ENCODE measurements at regions not wholly inside any gene's neighbourhood (a gene's known extent, or its start where the extent isn't known, plus 50 kb on each side); places are given as distances from the start of the nearest gene placed in this dataset.

GRCh38 chr5:5950658-5951057 lies 427.7 kb downstream of the MED10 start:
- WGBS, 4 donors, result 57 to 72% (median 63%) methylated on average over 5 of the region's 5 CpGs
- H3K9me3 ChIP-seq (replicated peaks in 1 of 3), result peaks cover 0 to 7% (median 0%) of the 10 kb centered on the region in 3 donors
- no peaks in the 10 kb centered on the region for H3K27me3 ChIP-seq
- no peak overlapping the region for H3K4me3 ChIP-seq
- no peak overlapping the region for H3K27ac ChIP-seq
- H3K4me1 ChIP-seq (replicated peaks in 1 of 2), result no peaks in the 10 kb centered on the region
- intact Hi-C loops (cut with DNase I), result no loop called here
- DNase-seq, result no peak
- TF ChIP-seq CTCF (IDR thresholded peaks at IDR 0.05) (no peak), POLR2A (IDR thresholded peaks at IDR 0.05) (no peak)
- no peaks in the 10 kb centered on the region for H3K36me3 ChIP-seq (replicated peaks in 1 of 2)

- no peak for DNase-seq
- Histone ChIP-seq H3K27me3 (no peaks in the 10 kb centered on the region), H3K36me3 (replicated peaks in 1 of 2) (no peaks in the 10 kb centered on the region), H3K4me1 (replicated peaks in 1 of 2) (no peaks in the 10 kb centered on the region), H3K9me3 (replicated peaks in 1 of 3) (no peaks in the 10 kb centered on the region), H3K4me3 (no peak overlapping the region), H3K27ac (no peak overlapping the region)
- WGBS, 4 donors, result 83 to 87% (median 85%) methylated on average over 3 to 5 of the region's 5 CpGs
- TF ChIP-seq CTCF (IDR thresholded peaks at IDR 0.05) (no peak), POLR2A (IDR thresholded peaks at IDR 0.05) (no peak)
- intact Hi-C loops (cut with DNase I), result no loop called here
Measured at GRCh38 chr5:5941486-5941885, 436.9 kb downstream of the MED10 start.

GRCh38 chr5:5939759-5940370 lies 438.5 kb downstream of the MED10 start:
- intact Hi-C loops (cut with DNase I), result no loop called here
- H3K36me3 ChIP-seq (replicated peaks in 1 of 2), result no peaks in the 10 kb centered on the region
- H3K4me3 ChIP-seq, result no peak overlapping the region
- H3K9me3 ChIP-seq (replicated peaks in 1 of 3), result no peaks in the 10 kb centered on the region
- no peak overlapping the region for H3K27ac ChIP-seq
- no peak for TF ChIP-seq POLR2A (IDR thresholded peaks at IDR 0.05)
- no peak for TF ChIP-seq CTCF (IDR thresholded peaks at IDR 0.05)
- DNase-seq, result no peak
- WGBS, 4 donors, result 78 to 82% (median 80%) methylated on average over 5 of the region's 5 CpGs
- no peaks in the 10 kb centered on the region for H3K4me1 ChIP-seq (replicated peaks in 1 of 2)
- H3K27me3 ChIP-seq, result no peaks in the 10 kb centered on the region

- 78 to 93% (median 81%) methylated on average over 3 of the region's 3 CpGs for WGBS, 4 donors
- Histone ChIP-seq H3K9me3 (replicated peaks in 1 of 3) (no peaks in the 10 kb centered on the region), H3K27me3 (no peaks in the 10 kb centered on the region), H3K4me1 (replicated peaks in 1 of 2) (no peaks in the 10 kb centered on the region), H3K4me3 (no peak overlapping the region), H3K27ac (no peak overlapping the region), H3K36me3 (replicated peaks in 1 of 2) (no peaks in the 10 kb centered on the region)
- intact Hi-C loops (cut with DNase I), result no loop called here
- DNase-seq, result no peak
- TF ChIP-seq POLR2A (IDR thresholded peaks at IDR 0.05) (no peak), CTCF (IDR thresholded peaks at IDR 0.05) (no peak)
Measured at GRCh38 chr5:5933651-5934050, 444.7 kb downstream of the MED10 start.

Data from adrenal gland (tissue), 9 donors.